ENCODE measurements at regions not wholly inside any gene's neighbourhood (a gene's known extent, or its start where the extent isn't known, plus 50 kb on each side); places are given as distances from the start of the nearest gene placed in this dataset.
"Not testable (repeated sequence)": the region's sequence is repeated elsewhere in the genome, so short reads cannot be mapped to it uniquely, and the experiment has no call there.

DNA sequence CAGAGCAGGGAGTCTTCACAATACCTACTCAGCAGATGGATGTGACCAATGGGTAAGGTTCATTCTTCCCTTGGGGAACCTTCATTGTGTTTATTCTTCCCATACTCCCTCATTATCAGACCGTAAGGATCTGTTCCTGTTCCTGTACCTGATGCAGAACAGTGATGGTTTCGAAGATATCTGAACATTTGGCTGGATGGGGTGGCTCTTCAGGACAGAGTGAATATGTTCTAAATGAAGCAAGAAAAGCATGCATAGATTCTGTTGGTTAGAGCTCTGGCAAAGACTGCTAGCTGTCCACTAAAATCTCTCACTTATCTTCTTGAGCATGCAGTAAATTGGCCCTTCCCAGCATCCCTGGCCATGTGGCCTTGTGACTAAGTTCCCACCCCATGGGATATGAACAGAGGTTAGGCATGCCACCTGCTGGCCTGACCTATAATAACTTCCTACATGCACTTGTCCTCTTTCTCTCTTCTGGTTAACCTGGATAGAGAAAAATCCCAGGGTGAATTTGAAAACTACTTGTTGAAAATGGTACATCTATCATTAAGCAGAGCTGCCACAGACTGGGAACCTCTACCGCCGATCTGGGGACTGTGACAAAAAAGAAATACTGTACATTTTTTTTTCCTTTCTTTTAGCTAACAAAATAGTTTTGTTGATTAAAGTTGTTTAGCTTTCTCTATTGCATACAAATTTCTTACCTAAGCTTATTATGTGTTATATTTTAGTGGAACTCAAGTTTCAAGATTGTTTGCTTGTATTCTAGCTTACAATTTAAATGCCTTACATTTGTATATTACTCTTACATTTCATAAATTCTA is 60.0 kb upstream of the BANK1 start:
- DNase-seq (ENCODE audit: low read depth in 1 of 2, low spot score in 1 of 2) = peak; percentile 8 to 12

- no peak for DNase-seq (ENCODE audit: low read depth in 1 of 2, low spot score in 1 of 2)
Measured at GRCh38 chr4:101727238-101727637, 63.3 kb upstream of the BANK1 start.

DNA sequence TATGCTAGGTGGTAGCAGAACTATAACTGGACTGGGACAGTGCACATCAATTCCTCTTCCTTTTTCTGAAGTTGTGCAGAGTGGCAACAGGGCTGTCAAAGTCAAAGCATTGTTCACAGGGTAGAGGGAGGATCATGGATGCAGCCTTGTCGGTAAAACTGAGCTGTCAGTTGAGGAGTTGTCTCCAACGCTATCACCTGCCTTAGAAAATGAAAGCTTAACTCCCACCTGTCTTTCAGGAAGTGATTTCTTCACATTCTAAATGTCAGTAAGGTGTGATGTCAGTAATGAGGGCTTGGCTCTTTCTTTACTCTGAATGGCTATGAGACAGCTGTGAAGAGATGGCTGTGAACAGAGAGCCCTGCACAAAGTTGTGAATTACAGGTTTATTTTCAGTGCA is 66.4 kb upstream of the BANK1 start:
- no peak for DNase-seq (ENCODE audit: low read depth in 1 of 2, low spot score in 1 of 2)

GRCh38 chr4:101718810-101719209 is 71.7 kb upstream of the BANK1 start:
- no peak for DNase-seq (ENCODE audit: low read depth in 1 of 2, low spot score in 1 of 2)

GRCh38 chr4:101711590-101712260 is 78.8 kb upstream of the BANK1 start:
- no peak for DNase-seq (ENCODE audit: low read depth in 1 of 2, low spot score in 1 of 2)

- DNase-seq (ENCODE audit: low read depth in 1 of 2, low spot score in 1 of 2) = no peak
Measured at GRCh38 chr4:101710806-101711205, 79.7 kb upstream of the BANK1 start.

GRCh38 chr4:101708293-101709039 is 82.1 kb upstream of the BANK1 start:
- DNase-seq (ENCODE audit: low read depth in 1 of 2, low spot score in 1 of 2) = no peak

DNA sequence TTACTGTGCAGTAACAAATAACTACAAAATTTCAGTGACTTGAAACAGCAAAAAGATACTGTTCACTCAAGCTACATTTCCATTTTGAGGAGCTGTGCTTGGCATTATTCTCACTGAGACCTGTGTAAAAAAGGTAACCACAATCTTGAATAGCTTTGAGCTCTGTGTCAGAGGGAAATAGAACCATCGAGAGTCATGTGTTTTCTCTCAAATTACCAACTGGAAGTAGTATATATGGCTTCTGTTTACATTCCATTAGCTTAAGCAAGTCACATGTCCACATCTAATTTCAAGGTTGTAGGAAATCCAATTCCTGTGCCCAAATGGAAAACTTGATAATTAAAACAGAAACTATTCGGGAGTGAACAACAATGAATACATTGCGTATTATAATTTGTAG is 82.9 kb upstream of the BANK1 start:
- DNase-seq (ENCODE audit: low read depth in 1 of 2, low spot score in 1 of 2) = no peak

- DNase-seq (ENCODE audit: low read depth in 1 of 2, low spot score in 1 of 2) = no peak
Measured at GRCh38 chr4:101706535-101707057, 83.9 kb upstream of the BANK1 start.

DNA sequence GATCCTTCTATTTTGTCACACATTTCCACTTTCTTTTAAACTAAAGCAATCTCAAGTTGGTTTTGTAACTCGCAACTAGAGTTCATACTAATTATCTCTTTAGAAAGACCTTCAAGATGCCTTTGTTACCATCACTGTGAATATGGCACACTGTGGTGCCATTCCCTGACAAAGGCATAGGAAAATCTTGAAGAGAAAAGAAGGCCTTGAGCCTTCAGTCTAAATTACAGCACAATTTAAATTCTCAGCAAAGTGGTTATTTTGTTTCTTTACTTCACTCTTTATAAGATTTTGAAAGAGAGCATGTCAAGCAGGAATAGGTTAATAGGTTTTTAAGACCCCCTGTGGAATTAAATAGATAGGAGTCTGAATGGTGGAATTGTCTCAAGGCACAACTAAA is 89.0 kb upstream of the BANK1 start:
- DNase-seq (ENCODE audit: low read depth in 1 of 2, low spot score in 1 of 2) = no peak

- no peak for DNase-seq (ENCODE audit: low read depth in 1 of 2, low spot score in 1 of 2)
Measured at GRCh38 chr4:101699441-101700124, 90.9 kb upstream of the BANK1 start.

- DNase-seq (ENCODE audit: low read depth in 1 of 2, low spot score in 1 of 2) = no peak
Measured at GRCh38 chr4:101697266-101697665, 93.3 kb upstream of the BANK1 start.

- no peak for DNase-seq (ENCODE audit: low read depth in 1 of 2, low spot score in 1 of 2)
Measured at GRCh38 chr4:101696276-101697010, 94.1 kb upstream of the BANK1 start.

DNA sequence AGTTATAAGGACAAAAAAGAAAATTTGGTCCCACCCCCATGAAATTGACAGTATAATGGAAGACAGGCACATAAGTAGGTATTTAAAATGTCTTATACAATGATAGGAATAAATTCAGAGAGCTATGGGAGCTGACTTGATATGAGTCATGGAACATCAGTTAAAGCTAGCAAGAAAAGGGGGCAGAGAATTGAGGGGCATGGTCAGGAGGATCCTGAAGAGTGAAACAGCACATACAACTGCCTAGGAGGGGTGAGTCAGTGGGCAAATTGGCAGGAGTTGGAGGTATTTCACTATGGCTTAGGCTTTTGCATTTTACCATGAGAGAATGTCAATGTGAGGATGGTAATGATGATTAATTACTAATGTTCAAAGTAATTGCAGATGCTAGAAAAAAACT is 95.4 kb upstream of the BANK1 start:
- DNase-seq (ENCODE audit: low read depth in 1 of 2, low spot score in 1 of 2) = no peak

DNA sequence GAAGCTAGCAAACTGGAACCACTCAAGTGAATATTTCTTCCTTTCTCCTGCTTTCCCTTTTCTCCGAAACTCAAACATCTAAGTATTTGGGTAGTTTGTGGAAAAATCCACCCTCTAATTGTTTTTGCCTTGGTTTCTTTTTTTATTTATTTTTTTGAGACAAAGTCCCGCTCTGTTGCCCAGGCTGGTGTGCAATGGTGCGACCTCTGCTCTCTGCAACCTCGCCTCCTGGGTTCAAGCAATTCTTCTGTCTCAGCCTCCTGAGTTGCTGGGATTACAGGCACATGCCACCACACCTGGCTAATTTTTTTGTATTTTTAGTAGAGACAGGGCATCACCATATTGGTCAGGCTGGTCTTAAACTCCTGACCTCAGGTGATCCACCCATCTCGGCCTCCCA is 96.1 kb upstream of the BANK1 start:
- DNase-seq (ENCODE audit: low read depth in 1 of 2, low spot score in 1 of 2) = not testable (repeated sequence)

DNA sequence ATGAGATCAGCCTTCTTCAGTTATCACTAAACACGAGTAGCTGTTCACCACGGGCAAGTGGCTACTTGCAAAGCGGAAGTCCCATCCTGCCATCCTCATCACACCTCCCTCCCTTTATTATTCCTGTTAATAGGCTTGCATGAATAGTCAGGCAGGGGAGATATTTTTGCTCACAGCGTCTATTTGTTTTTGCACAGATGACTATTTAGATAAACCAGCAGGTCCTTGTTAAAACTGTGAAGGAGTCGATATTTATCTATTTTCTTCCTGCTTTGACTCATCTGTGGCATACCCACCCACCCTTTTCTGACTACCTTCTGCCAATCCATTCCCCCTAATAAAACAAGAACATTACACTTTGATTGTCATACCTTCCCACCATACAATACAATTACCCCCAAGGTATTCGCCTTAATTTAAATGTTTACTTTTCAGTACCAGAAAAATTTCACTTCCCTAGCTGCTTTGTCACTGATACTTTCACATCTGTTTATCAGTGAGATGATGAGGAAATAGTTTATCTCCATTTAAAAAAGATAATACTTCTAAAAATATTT is 96.6 kb upstream of the BANK1 start:
- no peak for DNase-seq (ENCODE audit: low read depth in 1 of 2, low spot score in 1 of 2)

- DNase-seq (ENCODE audit: low read depth in 1 of 2, low spot score in 1 of 2) = no peak
Measured at GRCh38 chr4:101689220-101689619, 101.3 kb upstream of the BANK1 start.

DNA sequence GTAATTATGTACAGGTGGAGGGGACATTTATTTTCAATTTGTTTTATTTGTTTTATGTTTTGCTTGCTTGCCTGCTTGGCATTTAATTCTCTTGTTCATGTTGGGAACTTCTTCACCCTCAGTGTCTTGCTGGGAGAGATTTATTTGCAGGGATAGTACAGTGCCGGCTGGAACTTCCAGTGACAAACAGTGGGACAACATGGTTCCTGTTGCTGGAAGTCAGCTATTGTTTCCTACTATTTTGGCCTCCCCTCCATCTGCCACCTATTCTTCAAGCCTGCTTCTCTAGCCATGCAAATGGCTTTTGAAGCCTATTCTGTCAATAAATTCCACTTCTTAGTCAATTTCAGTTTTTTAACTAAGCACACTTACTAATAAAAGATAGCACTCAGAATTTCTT is 105.4 kb upstream of the BANK1 start:
- no peak for DNase-seq (ENCODE audit: low read depth in 1 of 2, low spot score in 1 of 2)

DNA sequence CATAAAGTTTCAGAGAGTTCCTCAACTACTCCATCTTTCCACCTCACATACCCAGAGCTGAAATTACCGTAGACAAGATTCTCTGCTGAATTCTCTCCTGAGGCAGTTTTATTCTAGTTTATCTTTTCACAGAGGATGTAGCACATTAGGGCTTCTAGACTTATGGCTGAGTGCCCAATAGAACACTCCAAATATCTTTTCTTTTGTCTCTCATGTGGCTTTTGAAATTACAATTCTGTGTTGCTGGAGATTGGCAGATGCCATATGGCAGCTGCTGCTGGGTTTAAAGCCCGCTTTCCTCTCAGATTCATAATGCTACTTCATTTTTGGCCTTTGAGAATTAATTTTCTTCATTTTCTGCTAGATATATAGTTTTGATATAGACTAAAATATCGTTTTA is 107.6 kb upstream of the BANK1 start:
- no peak for DNase-seq (ENCODE audit: low read depth in 1 of 2, low spot score in 1 of 2)

- no peak for DNase-seq (ENCODE audit: low read depth in 1 of 2, low spot score in 1 of 2)
Measured at GRCh38 chr4:101678180-101678579, 112.3 kb upstream of the BANK1 start.

All from stimulated activated CD4-positive, alpha-beta T cell treated with anti-CD3 and anti-CD28 coated beads, Interleukin-15, amount 100 ng/mL, for 1 hour (primary cell).